22Rv1 (cell line): ENCODE measurements at regions not wholly inside any gene's neighbourhood (a gene's known extent, or its start where the extent isn't known, plus 50 kb on each side); places are given as distances from the start of the nearest gene placed in this dataset.

Experiments
- CTCF ChIP-seq: fragments of 450-650 bp; IDR thresholded peaks from 2 replicates; pipeline ENCODE4 v1.5.1; 2017; ENCODE audit warnings: mild to moderate bottlenecking
- ZFX ChIP-seq: fragments of 450-650 bp; IDR thresholded peaks from 2 replicates; pipeline ENCODE4 v1.6.1; 2017; ENCODE audit warnings: antibody characterized with exemption, borderline replicate concordance

DNA sequence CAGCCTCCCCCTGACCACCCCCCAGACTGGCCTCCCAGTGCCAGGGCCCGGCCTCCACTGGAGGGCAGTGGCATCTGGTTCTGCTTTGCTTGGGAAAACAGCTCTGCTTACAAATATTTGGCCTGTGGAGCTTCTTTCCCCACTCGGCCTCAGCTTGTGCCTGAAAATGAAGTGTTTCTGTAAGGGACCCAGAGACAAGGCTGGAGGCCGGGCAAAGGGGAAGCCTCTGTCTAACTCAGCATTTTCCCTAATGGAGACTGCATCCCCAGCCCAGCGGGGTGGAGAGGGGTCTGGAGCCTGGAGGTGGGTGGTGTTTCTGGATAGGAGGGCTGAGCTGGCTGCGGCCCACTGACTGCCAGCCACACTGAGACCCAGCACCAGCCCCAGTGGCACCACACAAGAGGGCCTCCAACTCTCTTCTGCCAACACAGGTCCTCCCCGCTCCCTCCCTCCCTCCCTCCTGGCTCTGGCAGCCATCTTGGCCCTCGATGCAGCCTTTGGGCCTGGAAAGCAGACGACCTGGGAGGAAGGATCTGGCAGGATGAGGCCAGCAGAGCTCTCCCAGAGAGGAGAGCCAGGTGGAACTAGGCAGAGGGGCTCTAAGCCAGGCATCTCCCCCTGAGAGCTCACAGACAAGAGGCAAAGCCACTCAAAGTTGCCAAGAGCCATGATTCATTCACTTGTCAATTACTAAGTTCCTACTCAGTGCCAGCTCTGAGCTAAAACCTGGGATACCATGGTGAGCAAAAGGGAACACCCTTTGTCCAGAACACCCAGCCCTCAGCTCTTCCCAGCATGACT, 77.1 kb upstream of the CD82 start:
- TF ChIP-seq CTCF (no peak), ZFX (no peak)
